DMS53 treated with DMSO at 0.1 percent for 48 hours (cell line): ENCODE measurements at regions not wholly inside any gene's neighbourhood (a gene's known extent, or its start where the extent isn't known, plus 50 kb on each side); places are given as distances from the start of the nearest gene placed in this dataset.

Experiments used
- DNase-seq: peaks from one replicate; lab custom pipeline; 2025; ENCODE audit not compliant: unreplicated experiment; lab: John Stamatoyannopoulos, UW

DNA sequence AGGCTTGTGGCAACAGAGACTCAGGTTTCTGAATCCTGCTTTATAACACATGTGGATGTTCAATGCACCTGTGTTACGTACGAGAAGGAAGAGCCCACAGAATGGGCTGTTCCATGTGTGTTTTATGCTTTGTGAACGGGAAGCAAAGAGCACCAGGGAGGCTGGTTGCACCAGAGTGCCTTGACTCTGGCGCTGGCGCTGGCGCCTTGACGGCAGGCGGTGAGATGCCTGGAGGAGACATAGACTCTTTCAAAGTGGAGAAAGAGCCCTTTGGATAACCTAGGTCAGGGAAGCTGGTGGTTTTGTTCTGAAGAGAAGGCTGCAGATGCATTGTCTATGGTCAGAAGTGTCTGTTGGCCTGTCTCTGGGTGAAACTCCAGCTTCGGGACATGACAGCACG lies 80.2 kb upstream of the APCDD1 start:
- no peak for DNase-seq

DNA sequence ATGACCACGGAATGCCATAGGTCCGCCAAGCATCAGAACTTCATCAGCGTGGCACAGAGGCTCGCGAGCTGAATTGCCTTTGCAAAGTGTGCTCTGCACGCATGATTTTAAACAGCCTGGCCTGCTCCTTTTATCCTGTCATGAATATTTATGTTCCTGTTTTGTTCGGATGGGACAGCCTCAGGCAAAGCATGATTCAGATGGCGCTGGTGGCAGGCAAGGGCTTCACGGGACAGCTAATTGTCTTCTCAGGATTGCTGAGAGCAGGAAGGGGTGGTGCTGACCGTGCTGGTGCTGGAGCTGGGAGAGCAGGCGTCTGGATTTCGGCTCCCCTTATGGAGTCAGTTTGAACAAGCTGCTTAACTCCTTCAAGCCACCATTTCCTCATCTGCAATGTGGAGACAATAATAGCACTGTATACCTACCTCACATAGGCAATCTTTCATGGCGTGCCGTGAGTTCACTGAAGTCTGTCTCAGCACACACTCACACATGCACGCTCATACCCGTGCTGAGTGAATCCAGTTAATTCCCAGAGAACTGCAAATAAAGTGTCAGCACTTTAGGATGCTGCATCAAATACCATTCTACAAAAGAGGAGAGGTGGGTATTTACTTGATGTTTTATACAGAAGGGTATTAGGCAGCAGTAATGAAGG lies 79.7 kb upstream of the APCDD1 start:
- no peak for DNase-seq

GRCh38 chr18:10376731-10377130 lies 77.7 kb upstream of the APCDD1 start:
- no peak for DNase-seq

DNA sequence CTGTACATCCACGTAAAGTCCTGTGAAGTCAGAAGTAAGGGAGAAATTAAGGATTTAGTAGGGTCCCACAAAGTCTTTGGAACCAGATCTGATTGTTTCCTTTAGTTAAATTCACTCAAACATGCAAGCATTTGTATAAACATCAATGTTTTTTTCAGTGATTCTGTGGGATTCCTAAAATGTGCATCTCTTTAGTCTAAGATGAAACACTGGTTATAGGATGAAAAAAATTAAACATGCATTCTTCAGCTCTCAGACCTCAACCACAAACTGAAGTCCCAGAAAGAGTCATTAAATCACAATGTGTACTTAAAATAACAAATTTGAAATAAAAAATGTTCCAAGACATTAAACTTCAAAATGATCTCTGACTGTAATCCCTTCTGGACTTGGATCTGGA lies 76.5 kb upstream of the APCDD1 start:
- DNase-seq, result no peak

GRCh38 chr18:10378688-10379420 lies 75.6 kb upstream of the APCDD1 start:
- DNase-seq, result no peak

- DNase-seq, result peak; percentile 31
These were observed 74.9 kb upstream of the APCDD1 start for GRCh38 chr18:10379522-10379921.

- DNase-seq, result no peak
These were observed 72.9 kb upstream of the APCDD1 start for GRCh38 chr18:10381516-10381915.

DNA sequence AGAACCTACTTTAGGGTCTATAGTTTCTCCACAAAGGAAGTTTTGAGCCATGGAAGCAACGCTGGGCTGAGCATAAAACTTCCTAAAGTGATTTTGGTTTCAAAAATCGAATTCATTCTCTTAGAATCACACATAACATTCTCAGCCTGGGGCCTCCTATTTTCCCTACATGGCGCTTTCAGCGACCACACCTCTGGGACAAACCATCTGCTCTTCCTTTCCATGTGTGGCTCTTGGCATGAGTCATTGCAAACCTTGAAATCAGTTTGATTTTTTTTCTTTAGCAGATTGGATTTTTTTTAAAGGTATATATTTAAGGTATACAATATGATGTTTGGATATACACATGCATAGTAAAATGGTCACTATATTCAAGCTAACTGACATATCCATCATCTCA lies 72.5 kb upstream of the APCDD1 start:
- DNase-seq, result no peak

- DNase-seq, result no peak
These were observed 68.4 kb upstream of the APCDD1 start for GRCh38 chr18:10386049-10386448.

DNA sequence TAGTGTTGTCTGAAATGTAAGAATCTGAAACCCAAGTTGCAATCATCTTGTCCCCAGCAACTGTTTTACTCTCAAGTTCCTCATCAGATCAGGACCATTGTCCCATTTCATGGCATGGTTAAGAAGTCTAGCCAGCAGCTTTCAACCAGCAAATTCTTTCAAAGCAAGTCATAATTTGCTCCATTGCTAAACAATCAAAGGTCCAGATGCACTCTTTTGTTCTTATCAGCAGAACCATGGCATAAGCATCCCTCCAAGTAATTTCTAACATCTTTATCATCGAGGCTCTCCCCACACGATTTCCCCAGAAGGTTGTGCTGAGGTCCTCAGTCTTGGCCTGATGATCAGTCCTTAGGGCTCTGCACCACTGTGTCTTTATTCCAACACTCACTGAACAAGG lies 67.5 kb upstream of the APCDD1 start:
- no peak for DNase-seq

GRCh38 chr18:10387399-10387798 lies 67.0 kb upstream of the APCDD1 start:
- DNase-seq, result no peak

DNA sequence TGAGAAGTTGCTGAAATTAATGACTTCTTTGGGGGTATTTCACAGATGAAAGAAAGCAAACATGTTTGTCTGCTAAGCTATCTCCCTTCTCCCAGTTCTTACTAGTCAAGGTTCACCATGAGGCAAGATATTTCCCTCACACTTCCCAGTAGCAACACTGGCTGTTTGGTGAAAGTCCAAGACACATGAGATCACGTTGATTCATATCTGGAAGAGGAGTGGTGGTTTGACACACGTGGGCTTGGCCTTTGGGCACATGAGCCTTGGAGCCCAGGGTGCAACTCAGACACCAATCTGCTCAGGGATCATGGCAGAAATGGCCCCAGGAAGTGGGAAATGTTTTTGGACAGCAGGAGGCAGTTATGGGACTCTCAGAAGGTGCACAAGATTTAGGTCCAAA lies 66.1 kb upstream of the APCDD1 start:
- DNase-seq, result no peak

GRCh38 chr18:10391506-10391905 lies 62.9 kb upstream of the APCDD1 start:
- DNase-seq, result no peak

- DNase-seq, result no peak
These were observed 57.4 kb upstream of the APCDD1 start for GRCh38 chr18:10397004-10397403.

- DNase-seq, result no peak
These were observed 55.9 kb upstream of the APCDD1 start for GRCh38 chr18:10398571-10398970.

- DNase-seq, result no peak
These were observed 55.0 kb upstream of the APCDD1 start for GRCh38 chr18:10399465-10399864.

DNA sequence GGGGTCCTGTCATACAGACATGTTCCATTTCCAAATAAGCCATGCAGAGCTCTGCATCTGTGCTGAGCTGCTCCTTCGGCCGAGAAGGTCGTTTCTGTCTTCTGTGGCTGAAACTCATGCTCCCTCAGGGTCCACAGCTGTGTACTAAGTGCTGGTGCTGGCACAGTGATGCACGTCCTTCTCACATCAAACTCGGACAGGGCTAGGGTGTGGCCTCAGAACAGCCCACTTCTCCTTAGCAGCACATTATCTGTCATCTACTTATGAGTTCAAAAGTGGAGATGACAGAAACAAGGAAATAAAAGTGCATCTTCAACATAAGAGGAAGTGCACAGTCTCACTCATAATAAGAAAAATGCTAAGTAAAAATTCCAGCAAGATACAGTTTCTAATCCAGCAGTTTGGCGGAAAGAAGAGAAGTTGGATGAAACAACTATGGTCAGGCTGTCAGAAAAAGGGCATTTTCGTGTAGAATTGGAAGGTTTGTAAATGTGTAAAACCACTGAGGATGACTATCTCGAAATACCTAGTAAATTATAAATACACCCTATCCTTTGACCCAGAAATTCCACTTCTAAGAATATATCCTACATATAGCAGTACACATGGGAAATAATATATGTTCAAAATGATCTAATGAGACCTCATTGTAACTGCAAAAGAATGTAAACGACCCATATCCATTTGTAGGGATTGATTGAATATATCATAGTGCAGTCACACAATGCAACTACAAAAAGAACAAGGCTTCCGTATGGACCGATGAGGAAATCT lies 53.7 kb upstream of the APCDD1 start:
- no peak for DNase-seq

DNA sequence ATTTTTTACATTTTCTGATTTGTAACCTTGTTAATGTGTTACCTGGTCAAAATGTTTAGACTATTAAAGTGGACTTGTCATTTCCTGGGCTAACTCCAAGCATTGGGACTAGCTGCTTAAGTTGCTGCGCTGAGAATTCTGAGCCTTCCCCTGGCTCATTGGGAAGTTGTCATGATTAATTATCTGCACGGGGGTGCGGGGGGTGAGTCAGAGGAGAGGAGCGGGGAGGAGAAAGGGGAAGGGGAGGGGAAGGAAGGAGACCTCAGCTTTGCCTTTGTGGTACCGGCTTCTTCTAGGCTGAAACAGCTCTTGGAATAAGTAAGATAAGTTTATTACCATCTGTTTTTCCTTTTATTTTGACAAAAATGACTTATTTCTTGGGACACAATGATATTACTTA lies 52.9 kb upstream of the APCDD1 start:
- no peak for DNase-seq

GRCh38 chr18:10401930-10402329 lies 52.5 kb upstream of the APCDD1 start:
- DNase-seq, result no peak

DNA sequence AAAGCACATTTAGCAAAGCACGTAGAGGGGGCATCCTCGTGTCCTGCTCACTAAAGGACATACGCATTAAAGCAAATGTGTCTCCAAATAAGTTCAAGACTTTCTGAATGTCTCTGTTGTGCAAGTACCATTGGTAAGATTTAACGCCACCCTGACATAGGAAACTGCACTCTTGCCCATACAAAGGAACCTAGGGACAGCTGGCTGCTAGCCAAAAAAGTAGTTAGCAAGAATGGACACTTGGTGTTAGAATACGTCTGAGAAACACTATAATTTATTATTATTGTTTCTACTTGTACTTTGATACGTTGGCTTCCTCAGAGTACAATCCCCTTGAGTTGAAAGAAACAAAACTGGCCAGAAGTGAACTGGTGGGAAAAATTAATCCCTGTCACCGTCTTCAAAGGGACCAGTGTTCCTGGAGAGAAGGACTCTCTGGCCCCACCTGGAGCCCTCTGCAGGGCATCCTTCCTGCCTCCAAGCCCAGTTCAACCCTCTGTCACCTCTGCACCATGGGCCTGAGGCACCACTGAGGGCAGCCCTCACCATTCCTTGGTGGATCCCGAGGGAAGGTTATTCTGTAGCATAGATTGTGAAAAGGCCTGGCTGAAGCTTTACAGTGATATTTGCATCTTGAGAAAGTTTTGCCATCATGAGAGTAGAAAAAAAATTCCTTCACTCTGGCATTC lies 51.4 kb upstream of the APCDD1 start:
- DNase-seq, result no peak

GRCh38 chr18:10403708-10404107 lies 50.7 kb upstream of the APCDD1 start:
- DNase-seq, result no peak

DNA sequence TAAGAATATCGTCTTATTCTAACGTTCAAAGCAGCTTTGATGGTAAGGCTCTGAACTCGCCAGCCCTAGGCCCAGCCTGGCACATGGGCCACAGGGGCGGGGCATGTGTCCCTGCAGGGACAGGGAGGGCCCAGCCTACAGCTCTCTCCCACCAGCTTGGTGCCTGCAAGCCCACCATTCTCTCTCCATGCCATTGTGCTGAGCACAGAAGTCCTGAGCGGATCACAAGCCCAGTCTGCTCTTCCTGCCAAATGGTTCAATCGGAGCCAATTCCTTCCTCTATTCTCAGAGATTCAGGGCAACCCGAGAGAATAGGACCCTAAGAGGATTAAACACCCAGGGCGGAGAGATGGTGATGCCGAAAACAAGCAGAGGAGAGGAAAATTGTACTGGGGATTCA lies 50.3 kb upstream of the APCDD1 start:
- no peak for DNase-seq
